ENCODE measurements at regions not wholly inside any gene's neighbourhood (a gene's known extent, or its start where the extent isn't known, plus 50 kb on each side); places are given as distances from the start of the nearest gene placed in this dataset.
"Not testable (repeated sequence)": the region's sequence is repeated elsewhere in the genome, so short reads cannot be mapped to it uniquely, and the experiment has no call there.

DNA sequence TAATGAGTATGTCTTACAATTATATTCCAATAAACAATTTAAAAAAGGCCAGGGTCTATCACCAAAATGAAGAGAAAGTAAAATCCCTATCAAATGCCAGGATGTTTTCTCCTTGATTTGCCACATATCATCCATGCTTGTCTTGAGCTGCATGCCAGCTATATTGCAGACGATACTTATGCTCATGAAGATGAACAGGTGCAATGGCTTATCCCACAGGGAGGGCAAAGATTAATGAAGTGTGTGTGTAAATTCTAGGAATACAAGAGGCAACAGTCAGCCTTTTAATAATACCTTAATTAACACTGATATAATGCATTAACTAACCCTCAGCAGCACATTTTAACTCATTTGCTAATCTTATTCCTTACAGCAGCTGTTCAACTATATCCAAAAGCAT is 850.5 kb downstream of the KCNA4 start:
- TF ChIP-seq, protein P1, sequence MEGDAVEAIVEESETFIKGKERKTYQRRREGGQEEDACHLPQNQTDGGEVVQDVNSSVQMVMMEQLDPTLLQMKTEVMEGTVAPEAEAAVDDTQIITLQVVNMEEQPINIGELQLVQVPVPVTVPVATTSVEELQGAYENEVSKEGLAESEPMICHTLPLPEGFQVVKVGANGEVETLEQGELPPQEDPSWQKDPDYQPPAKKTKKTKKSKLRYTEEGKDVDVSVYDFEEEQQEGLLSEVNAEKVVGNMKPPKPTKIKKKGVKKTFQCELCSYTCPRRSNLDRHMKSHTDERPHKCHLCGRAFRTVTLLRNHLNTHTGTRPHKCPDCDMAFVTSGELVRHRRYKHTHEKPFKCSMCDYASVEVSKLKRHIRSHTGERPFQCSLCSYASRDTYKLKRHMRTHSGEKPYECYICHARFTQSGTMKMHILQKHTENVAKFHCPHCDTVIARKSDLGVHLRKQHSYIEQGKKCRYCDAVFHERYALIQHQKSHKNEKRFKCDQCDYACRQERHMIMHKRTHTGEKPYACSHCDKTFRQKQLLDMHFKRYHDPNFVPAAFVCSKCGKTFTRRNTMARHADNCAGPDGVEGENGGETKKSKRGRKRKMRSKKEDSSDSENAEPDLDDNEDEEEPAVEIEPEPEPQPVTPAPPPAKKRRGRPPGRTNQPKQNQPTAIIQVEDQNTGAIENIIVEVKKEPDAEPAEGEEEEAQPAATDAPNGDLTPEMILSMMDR (conservative IDR thresholded peaks at IDR 0.05): no peak
- H3K27ac ChIP-seq: no peak overlapping the region

GRCh38 chr11:29163231-29163630 is 853.6 kb downstream of the KCNA4 start:
- H3K27ac ChIP-seq: no peak overlapping the region
- TF ChIP-seq, protein P1 (conservative IDR thresholded peaks at IDR 0.05): no peak

GRCh38 chr11:29162491-29162890 is 854.3 kb downstream of the KCNA4 start:
- H3K27ac ChIP-seq: no peak overlapping the region
- TF ChIP-seq, protein P1 (conservative IDR thresholded peaks at IDR 0.05): no peak

DNA sequence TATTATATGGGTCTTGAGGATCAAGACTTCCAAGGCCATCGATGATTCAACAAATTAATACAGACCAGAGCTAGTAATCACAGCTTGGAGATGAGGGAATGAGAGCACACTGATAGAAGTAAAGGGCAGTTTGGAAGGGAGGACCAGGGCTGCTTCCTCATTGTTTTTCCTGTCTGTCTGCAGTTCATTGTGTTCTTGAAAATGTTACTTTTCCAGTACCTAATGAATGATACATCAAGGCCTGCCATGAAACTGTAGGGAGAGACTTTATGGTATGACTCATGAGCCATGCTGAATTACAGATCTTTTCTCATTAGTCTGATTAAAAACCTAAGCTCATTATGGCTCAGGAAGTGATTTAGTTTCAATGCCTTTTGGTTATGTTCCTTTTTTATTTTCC is 855.6 kb downstream of the KCNA4 start:
- TF ChIP-seq, protein P1 (conservative IDR thresholded peaks at IDR 0.05): no peak
- H3K27ac ChIP-seq: no peak overlapping the region

- no peak overlapping the region for H3K27ac ChIP-seq
- TF ChIP-seq, protein P1 (conservative IDR thresholded peaks at IDR 0.05): peak; percentile 86
These were observed 857.0 kb downstream of the KCNA4 start for GRCh38 chr11:29159552-29160465.

DNA sequence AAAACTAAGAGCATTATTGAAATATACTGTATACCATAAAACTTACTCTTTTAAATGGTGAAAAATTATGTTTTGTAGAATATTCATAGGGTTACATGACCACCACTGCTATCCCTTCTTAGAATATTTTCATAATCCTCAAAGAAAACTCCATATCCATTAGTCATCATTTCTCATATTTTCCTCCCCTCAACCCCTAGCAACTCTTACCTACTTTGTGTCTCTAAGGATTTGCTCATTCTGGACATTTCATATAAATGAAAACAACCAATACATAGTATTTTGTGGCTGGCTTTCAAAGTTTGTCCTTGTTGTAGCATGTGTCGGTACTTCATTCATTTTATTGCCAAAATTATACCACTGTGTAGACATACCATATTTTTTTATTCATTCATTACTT is 863.8 kb downstream of the KCNA4 start:
- H3K27ac ChIP-seq: no peak overlapping the region
- TF ChIP-seq, protein P1 (conservative IDR thresholded peaks at IDR 0.05): no peak

- not testable (repeated sequence) for H3K27ac ChIP-seq
These were observed 874.3 kb downstream of the KCNA4 start for GRCh38 chr11:29142573-29142972.

DNA sequence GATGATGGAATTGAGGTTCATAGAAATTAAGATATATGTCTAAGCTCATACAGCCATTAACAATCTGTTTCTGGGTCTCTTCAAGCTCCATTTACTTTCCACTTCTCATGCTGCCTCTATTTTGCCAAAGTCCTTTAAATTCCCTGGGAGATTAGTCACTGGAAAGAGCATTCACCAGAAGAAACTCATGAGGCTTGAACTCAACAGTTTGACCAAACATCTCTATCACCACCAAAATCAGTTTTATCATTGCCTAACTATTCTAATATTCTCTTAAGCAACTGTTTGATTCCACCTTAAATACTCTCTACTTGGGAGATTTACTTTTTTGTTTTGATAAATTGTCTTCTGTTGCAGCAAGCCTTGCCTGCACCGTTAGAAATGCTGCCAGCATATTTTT is 881.3 kb downstream of the KCNA4 start:
- TF ChIP-seq, protein P1 (conservative IDR thresholded peaks at IDR 0.05): no peak
- H3K27ac ChIP-seq: no peak overlapping the region
